GM18526 (cell line): ENCODE measurements at regions not wholly inside any gene's neighbourhood (a gene's known extent, or its start where the extent isn't known, plus 50 kb on each side); places are given as distances from the start of the nearest gene placed in this dataset.

Source experiments
- POLR2A ChIP-seq: IDR thresholded peaks from 3 replicates; pipeline ENCODE4 v1.6.1; 2011; ENCODE audit not compliant: insufficient read length; ENCODE audit errors: extremely low read depth

- no peak for TF ChIP-seq POLR2A
Observed at GRCh38 chr12:90268574-90268973, 559.9 kb upstream of the ATP2B1 start.

GRCh38 chr12:90262251-90262650 lies 553.6 kb upstream of the ATP2B1 start:
- TF ChIP-seq POLR2A: no peak

GRCh38 chr12:90261283-90261682 lies 552.6 kb upstream of the ATP2B1 start:
- TF ChIP-seq POLR2A: no peak

GRCh38 chr12:90260136-90260535 lies 551.5 kb upstream of the ATP2B1 start:
- no peak for TF ChIP-seq POLR2A

- TF ChIP-seq POLR2A: no peak
Observed at GRCh38 chr12:90257927-90258624, 549.4 kb upstream of the ATP2B1 start.

GRCh38 chr12:90254796-90255195 lies 546.2 kb upstream of the ATP2B1 start:
- no peak for TF ChIP-seq POLR2A

GRCh38 chr12:90253674-90254181 lies 545.1 kb upstream of the ATP2B1 start:
- TF ChIP-seq POLR2A: no peak

GRCh38 chr12:90253136-90253535 lies 544.5 kb upstream of the ATP2B1 start:
- TF ChIP-seq POLR2A: no peak

GRCh38 chr12:90250766-90251165 lies 542.1 kb upstream of the ATP2B1 start:
- TF ChIP-seq POLR2A: no peak

- no peak for TF ChIP-seq POLR2A
Observed at GRCh38 chr12:90250042-90250441, 541.4 kb upstream of the ATP2B1 start.

GRCh38 chr12:90246688-90247087 lies 538.0 kb upstream of the ATP2B1 start:
- no peak for TF ChIP-seq POLR2A

- no peak for TF ChIP-seq POLR2A
Observed at GRCh38 chr12:90245391-90245790, 536.8 kb upstream of the ATP2B1 start.

- no peak for TF ChIP-seq POLR2A
Observed at GRCh38 chr12:90244232-90244631, 535.6 kb upstream of the ATP2B1 start.

- TF ChIP-seq POLR2A: no peak
Observed at GRCh38 chr12:90243211-90243610, 534.6 kb upstream of the ATP2B1 start.

- TF ChIP-seq POLR2A: no peak
Observed at GRCh38 chr12:90239732-90240260, 531.2 kb upstream of the ATP2B1 start.

- no peak for TF ChIP-seq POLR2A
Observed at GRCh38 chr12:90238663-90239271, 530.1 kb upstream of the ATP2B1 start.

- no peak for TF ChIP-seq POLR2A
Observed at GRCh38 chr12:90237841-90238240, 529.2 kb upstream of the ATP2B1 start.

- TF ChIP-seq POLR2A: no peak
Observed at GRCh38 chr12:90235642-90236041, 527.0 kb upstream of the ATP2B1 start.
